ENCODE measurements at regions not wholly inside any gene's neighbourhood (a gene's known extent, or its start where the extent isn't known, plus 50 kb on each side); places are given as distances from the start of the nearest gene placed in this dataset.

DNA sequence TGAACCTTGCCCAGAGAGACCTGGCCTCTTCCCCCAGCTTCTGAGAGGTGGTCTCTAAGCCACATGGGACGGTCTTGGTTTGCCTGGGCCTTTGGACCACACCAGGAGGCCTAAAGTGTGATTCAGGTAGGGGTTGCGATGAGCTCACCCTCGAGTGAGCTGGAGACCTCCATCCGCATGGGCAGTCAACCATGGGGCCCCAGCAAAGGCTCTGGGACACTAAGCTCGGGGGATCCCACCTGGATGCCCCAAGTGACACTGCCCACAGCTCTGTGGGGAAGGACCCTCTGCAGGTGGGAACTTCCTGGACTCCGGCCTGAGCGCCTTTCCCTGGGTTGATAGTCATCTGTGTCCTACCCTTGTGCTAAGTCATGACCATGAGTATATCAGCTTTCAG lies 57.1 kb upstream of the FAM20C start:
- no peak for DNase-seq (ENCODE audit: low read depth)
- H3K4me3 ChIP-seq (ENCODE audit: control insufficient read depth, low read depth, low read length), result no peak overlapping the region
- TF ChIP-seq, protein P1, sequence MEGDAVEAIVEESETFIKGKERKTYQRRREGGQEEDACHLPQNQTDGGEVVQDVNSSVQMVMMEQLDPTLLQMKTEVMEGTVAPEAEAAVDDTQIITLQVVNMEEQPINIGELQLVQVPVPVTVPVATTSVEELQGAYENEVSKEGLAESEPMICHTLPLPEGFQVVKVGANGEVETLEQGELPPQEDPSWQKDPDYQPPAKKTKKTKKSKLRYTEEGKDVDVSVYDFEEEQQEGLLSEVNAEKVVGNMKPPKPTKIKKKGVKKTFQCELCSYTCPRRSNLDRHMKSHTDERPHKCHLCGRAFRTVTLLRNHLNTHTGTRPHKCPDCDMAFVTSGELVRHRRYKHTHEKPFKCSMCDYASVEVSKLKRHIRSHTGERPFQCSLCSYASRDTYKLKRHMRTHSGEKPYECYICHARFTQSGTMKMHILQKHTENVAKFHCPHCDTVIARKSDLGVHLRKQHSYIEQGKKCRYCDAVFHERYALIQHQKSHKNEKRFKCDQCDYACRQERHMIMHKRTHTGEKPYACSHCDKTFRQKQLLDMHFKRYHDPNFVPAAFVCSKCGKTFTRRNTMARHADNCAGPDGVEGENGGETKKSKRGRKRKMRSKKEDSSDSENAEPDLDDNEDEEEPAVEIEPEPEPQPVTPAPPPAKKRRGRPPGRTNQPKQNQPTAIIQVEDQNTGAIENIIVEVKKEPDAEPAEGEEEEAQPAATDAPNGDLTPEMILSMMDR (conservative IDR thresholded peaks at IDR 0.05; ENCODE audit: control insufficient read depth, insufficient read depth, low read depth, low read length), result no peak

DNA sequence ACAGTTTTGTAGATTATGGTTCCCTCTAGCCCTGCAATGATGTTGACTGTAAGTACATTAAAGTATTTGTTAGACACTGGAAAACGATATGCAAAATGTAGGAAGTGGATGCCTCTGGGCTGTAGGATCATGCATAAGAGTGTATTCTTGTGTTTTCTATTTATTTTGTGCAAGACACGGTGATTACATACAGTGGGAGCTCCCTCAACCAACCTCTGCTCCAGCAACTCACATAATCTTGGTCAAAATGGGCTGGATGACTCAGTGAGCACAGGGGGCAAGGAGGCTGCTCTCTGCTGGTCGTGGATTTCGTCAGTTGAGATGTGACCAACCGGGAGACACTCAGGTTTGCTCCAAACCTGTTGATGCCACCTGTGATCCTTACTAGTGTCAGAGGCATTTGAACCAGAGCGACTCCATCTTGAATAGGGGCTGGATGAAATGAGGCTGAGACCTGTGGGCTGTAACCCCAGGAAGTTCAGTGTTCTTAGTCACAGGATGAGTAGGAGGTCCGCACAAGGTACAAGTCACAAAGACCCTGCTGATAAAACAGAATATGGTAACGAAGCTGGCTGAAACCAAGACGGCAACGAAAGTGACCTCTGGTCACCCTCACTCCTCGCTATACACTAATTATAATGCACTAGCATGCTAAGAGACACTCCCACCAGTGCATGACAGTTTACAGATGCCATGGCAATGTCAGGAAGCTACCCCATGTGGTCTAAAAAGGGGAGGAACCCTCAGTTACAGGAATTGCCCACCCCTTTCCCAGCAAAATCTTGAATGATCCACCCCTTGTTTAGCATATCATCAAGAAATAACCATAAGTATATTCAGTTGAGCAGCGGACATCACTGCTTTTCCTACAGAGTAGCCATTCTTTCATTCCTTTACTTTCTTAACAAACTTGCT lies 56.4 kb upstream of the FAM20C start:
- TF ChIP-seq, protein P1 (conservative IDR thresholded peaks at IDR 0.05; ENCODE audit: control insufficient read depth, insufficient read depth, low read depth, low read length), result no peak
- DNase-seq (ENCODE audit: low read depth), result no peak
- H3K4me3 ChIP-seq (ENCODE audit: control insufficient read depth, low read depth, low read length), result no peak overlapping the region

DNA sequence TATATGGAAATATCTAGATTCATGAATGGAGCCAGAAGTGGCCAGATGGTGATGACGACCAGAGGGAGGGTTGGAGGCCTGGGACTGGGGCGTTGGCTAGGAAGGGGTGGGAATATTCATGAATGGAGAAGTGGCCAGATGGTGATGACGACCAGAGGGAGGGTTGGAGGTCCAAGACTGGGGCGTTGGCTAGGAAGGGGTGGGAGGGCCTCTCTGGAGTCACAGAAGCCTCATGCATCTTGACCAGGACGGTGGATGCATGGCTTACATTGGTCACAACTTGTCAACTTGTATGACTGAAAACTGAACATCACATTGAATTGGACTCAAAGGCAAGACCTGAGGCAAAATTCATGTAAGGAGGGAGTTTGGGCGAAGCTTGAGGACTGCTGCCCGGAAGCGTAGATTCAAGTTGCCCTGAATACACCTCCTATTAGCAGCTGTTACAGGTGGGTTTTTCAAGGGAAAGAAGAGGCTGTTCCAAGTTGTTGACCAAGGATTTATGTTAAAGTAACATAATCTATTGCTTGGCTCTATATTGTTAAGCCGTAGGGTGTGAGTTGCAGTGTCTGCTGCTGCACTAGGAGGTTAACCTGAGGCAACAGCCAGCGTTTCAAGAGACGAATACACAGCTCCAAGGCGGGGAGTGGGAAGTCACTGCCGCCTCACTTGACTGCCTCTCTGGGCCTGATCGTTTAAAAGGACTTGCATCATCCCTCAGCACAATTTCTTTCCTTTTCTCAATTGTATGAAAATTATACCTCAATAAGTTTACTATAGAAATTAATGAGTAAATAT lies 55.1 kb upstream of the FAM20C start:
- TF ChIP-seq, protein P1 (conservative IDR thresholded peaks at IDR 0.05; ENCODE audit: control insufficient read depth, insufficient read depth, low read depth, low read length), result no peak
- no peak for DNase-seq (ENCODE audit: low read depth)
- no peak overlapping the region for H3K4me3 ChIP-seq (ENCODE audit: control insufficient read depth, low read depth, low read length)

DNA sequence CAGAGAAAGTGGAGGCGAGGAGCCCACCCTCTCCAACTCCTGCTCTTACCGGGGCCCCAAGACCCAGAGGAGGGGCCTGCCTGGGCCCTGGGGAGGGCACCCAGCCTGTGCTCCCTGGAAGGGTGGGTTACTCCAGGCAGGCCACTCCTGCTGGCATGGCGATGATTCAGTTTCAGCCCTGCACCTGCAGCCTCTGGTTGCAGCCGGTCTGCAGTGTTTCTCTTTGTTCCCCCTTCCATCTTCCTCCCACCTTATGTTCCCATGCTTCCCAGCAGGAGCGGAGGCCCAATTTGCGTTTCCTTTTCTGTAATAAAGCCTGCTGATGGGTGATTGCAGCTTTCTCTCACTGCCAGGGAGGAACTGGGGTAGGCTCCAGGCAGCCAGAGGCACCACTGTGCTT lies 53.2 kb upstream of the FAM20C start:
- DNase-seq (ENCODE audit: low read depth), result no peak
- H3K4me3 ChIP-seq (ENCODE audit: control insufficient read depth, low read depth, low read length), result no peak overlapping the region
- TF ChIP-seq, protein P1 (conservative IDR thresholded peaks at IDR 0.05; ENCODE audit: control insufficient read depth, insufficient read depth, low read depth, low read length), result no peak

DNA sequence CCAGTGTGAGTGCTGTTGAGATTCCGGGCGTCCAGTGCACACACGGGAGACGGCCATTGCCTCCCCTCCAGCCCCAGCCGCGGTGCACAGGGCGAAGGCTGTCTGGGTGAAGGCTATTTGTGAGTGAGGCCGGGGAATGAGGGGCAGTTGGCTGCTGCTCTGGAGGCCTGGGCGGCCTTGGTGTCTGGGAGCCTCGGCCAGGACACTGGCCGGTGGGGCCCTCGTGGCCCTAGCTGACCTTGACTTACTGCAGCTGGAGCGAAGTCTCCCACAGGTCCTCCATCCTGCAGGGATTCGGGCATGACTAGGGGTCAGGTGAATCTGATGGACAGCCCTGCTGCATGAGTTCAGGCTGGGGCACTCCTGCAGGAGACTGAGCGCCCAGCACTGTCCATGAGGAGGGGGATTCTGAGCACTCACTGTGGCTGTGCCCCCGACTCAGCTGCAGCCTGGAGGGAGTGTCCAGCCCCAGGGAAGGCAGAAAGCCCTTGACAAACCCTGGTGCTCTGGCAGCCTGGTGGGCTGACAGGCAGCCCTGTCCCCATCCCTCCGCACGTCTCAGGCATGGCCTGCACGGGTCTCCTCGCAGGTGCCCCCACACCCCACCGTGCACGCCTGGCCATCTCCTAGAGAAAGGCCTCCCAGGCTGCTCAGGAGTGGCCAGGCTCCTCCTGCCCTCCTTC lies 52.7 kb upstream of the FAM20C start:
- no peak for DNase-seq (ENCODE audit: low read depth)
- H3K4me3 ChIP-seq (ENCODE audit: control insufficient read depth, low read depth, low read length), result no peak overlapping the region
- TF ChIP-seq, protein P1 (conservative IDR thresholded peaks at IDR 0.05; ENCODE audit: control insufficient read depth, insufficient read depth, low read depth, low read length), result no peak

DNA sequence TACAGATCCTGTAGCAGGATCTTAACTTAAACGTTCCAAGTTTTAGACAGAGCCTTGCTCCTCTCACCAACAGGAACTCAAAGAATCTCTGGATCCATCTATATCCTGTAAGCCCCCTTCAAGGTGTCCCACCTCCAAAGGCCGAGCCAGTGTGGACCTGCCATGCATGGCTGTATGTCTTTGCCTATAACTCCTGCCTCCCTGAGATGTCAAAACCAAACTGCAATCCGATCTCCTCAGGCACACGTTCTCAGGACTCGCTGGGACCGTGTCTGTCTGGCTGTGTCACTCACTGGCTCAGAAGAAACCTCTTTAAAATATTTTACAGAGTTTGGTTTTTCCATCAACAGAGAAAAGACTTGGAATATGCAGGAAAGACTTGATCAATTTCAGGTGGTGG lies 51.4 kb upstream of the FAM20C start:
- TF ChIP-seq, protein P1 (conservative IDR thresholded peaks at IDR 0.05; ENCODE audit: control insufficient read depth, insufficient read depth, low read depth, low read length), result no peak
- DNase-seq (ENCODE audit: low read depth), result no peak
- no peak overlapping the region for H3K4me3 ChIP-seq (ENCODE audit: control insufficient read depth, low read depth, low read length)

Data from fibroblast of mammary gland (primary cell).